ENCODE measurements at regions not wholly inside any gene's neighbourhood (a gene's known extent, or its start where the extent isn't known, plus 50 kb on each side); places are given as distances from the start of the nearest gene placed in this dataset.

DNA sequence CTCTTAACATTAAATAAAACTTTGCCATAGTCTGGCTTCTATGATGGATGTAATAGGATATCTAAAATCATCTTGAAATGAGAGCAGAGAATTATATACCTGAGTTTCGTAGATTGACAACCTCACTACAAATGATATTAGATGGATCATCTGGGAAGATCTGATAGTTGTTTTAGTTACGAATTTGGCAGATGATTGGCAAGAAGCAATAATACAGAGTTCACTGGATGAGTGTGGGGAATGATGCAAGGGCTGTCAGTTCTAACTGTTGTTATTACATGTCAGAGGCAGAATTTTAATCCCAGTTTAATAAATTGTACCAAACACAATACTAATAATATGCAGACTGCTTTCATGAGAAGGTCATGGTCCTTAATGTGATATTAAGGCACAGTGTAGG lies 585.2 kb downstream of the TRAM1L1 start:
- intact Hi-C loops (cut with DNase I): no loop called here
- no peaks in the 10 kb centered on the region for H3K4me1 ChIP-seq (replicated peaks)
- 90% methylated on average over 2 of the region's 2 CpGs for WGBS
- no peak overlapping the region for H3K4me3 ChIP-seq
- H3K9me3 ChIP-seq: no peaks in the 10 kb centered on the region
- H3K27ac ChIP-seq: no peak overlapping the region
- no peaks in the 10 kb centered on the region for H3K36me3 ChIP-seq
- no peaks in the 10 kb centered on the region for H3K27me3 ChIP-seq (replicated peaks; ENCODE audit: insufficient read depth)
- no peak for DNase-seq (ENCODE audit: low spot score)
- TF ChIP-seq POLR2A (IDR thresholded peaks at IDR 0.05): no peak
- TF ChIP-seq, protein P1, sequence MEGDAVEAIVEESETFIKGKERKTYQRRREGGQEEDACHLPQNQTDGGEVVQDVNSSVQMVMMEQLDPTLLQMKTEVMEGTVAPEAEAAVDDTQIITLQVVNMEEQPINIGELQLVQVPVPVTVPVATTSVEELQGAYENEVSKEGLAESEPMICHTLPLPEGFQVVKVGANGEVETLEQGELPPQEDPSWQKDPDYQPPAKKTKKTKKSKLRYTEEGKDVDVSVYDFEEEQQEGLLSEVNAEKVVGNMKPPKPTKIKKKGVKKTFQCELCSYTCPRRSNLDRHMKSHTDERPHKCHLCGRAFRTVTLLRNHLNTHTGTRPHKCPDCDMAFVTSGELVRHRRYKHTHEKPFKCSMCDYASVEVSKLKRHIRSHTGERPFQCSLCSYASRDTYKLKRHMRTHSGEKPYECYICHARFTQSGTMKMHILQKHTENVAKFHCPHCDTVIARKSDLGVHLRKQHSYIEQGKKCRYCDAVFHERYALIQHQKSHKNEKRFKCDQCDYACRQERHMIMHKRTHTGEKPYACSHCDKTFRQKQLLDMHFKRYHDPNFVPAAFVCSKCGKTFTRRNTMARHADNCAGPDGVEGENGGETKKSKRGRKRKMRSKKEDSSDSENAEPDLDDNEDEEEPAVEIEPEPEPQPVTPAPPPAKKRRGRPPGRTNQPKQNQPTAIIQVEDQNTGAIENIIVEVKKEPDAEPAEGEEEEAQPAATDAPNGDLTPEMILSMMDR (IDR thresholded peaks at IDR 0.05): no peak
- no peak for TF ChIP-seq POLR2AphosphoS5 (IDR thresholded peaks at IDR 0.05)

DNA sequence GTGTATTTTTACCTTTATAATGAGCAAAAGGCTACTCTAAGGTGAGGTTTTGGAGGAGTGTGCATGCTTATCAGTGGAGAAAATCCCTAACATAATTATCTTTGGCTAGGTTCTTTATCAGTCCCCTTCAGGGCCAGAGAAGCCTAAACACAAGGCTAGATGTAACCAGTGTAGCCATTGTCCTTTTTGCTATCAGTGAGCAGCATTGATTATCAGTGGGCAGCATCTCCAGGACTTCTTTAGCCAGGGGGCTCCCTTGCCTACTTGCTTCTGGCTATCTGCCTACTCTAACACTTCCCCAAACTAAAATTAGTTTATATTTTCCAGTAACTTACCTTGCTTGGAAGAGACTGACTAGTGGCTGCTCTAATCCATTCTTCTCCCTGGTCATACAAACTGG lies 595.6 kb downstream of the TRAM1L1 start:
- no peak for DNase-seq (ENCODE audit: low spot score)
- TF ChIP-seq, protein P1 (IDR thresholded peaks at IDR 0.05): no peak
- TF ChIP-seq POLR2AphosphoS5 (IDR thresholded peaks at IDR 0.05) (no peak), POLR2A (IDR thresholded peaks at IDR 0.05) (no peak)

DNA sequence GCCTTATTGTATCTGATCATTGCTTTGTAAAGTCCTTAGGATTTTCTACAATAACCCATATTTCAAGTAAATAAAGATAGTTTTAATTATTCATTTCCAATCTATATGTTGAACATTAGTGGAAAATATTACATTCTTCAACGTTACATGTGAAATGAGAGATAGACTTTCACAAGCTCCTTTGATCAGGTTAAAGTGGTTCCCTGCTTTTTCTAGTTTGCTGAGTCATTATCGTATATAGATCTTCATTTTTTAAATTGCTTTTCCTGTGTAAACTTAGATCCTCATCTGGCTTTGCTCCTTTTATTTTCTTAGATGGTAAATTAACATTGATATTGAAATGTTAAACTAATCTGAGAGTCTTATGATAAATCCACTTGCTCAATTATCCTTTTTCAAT lies 599.0 kb downstream of the TRAM1L1 start:
- 57% methylated on average over 2 of the region's 2 CpGs for WGBS
- Histone ChIP-seq H3K4me1 (replicated peaks) (no peaks in the 10 kb centered on the region), H3K4me3 (no peak overlapping the region), H3K36me3 (no peaks in the 10 kb centered on the region), H3K27me3 (replicated peaks; ENCODE audit: insufficient read depth) (no peaks in the 10 kb centered on the region), H3K27ac (no peak overlapping the region), H3K9me3 (no peaks in the 10 kb centered on the region)
- TF ChIP-seq POLR2A (IDR thresholded peaks at IDR 0.05) (no peak), POLR2AphosphoS5 (IDR thresholded peaks at IDR 0.05) (no peak)
- TF ChIP-seq, protein P1 (IDR thresholded peaks at IDR 0.05): no peak
- DNase-seq (ENCODE audit: low spot score): no peak
- intact Hi-C loops (cut with DNase I): no loop called here

More for the DNA sequence above, 595.6 kb downstream of the TRAM1L1 start:
- H3K27ac ChIP-seq: no peak overlapping the region
- intact Hi-C loops (cut with DNase I): no loop called here
- H3K27me3 ChIP-seq (replicated peaks; ENCODE audit: insufficient read depth): no peaks in the 10 kb centered on the region
- no peak overlapping the region for H3K4me3 ChIP-seq
- H3K9me3 ChIP-seq: no peaks in the 10 kb centered on the region
- H3K36me3 ChIP-seq: no peaks in the 10 kb centered on the region
- no peaks in the 10 kb centered on the region for H3K4me1 ChIP-seq (replicated peaks)

DNA sequence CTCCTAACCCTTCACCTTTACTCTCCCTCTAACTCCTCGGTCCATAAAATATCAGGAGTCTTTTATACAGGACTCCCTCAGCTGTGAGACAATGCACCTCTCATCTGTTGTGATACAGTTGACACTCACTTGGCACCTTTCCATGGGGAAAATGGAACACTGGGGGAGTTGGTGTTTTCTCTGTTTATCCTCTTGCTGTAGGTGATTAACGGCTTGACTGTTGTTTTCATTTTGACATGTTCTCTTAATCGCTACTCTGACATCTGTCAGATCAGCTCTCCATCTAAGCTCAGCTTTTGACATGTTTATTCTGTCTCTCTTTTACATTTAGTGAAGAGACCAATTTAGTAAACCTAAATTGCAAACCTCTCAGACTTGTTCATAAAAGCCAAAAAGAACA lies 604.8 kb downstream of the TRAM1L1 start:
- H3K4me1 ChIP-seq (replicated peaks): no peaks in the 10 kb centered on the region
- no peak overlapping the region for H3K27ac ChIP-seq
- H3K27me3 ChIP-seq (replicated peaks; ENCODE audit: insufficient read depth): no peaks in the 10 kb centered on the region
- WGBS: 76% methylated on average over 3 of the region's 3 CpGs
- H3K9me3 ChIP-seq: no peaks in the 10 kb centered on the region
- intact Hi-C loops (cut with DNase I): no loop called here
- no peak for DNase-seq (ENCODE audit: low spot score)
- TF ChIP-seq, protein P1 (IDR thresholded peaks at IDR 0.05): no peak
- TF ChIP-seq POLR2AphosphoS5 (IDR thresholded peaks at IDR 0.05) (no peak), POLR2A (IDR thresholded peaks at IDR 0.05) (no peak)
- no peaks in the 10 kb centered on the region for H3K36me3 ChIP-seq
- no peak overlapping the region for H3K4me3 ChIP-seq

DNA sequence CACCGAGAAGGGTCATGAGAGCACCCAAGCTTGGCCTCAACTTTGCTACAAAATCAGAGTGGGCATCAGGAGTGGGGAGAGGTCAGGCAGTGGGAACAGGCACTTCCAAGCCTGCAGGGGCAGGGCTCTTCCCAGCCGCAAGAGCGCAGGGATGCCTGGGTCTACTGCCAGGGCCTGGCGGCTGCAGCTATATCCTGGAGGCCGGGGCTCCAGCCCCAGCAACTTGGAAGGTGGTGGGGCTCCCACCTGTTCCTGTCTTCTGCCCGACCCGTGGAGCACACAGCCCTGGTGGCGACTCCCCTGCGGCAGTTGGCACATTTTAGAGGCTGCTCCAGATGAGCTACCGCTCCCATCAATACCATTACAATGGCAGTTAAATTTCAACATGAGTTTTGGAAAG lies 607.0 kb downstream of the TRAM1L1 start:
- H3K36me3 ChIP-seq: no peaks in the 10 kb centered on the region
- H3K9me3 ChIP-seq: no peaks in the 10 kb centered on the region
- DNase-seq (ENCODE audit: low spot score): no peak
- H3K4me1 ChIP-seq (replicated peaks): no peaks in the 10 kb centered on the region
- WGBS: 92% methylated on average over 10 of the region's 10 CpGs
- no peak overlapping the region for H3K27ac ChIP-seq
- no peak for TF ChIP-seq POLR2AphosphoS5 (IDR thresholded peaks at IDR 0.05)
- TF ChIP-seq, protein P1 (IDR thresholded peaks at IDR 0.05): no peak
- no peak for TF ChIP-seq POLR2A (IDR thresholded peaks at IDR 0.05)
- no peak overlapping the region for H3K4me3 ChIP-seq
- no peaks in the 10 kb centered on the region for H3K27me3 ChIP-seq (replicated peaks; ENCODE audit: insufficient read depth)
- intact Hi-C loops (cut with DNase I): no loop called here
